Activated naive CD4-positive, alpha-beta T cell treated with anti-CD3 and anti-CD28 coated beads, Interleukin-2, amount 10 ng/mL, durations not matched to agents 7 days and 5 days (primary cell): ENCODE measurements at regions not wholly inside any gene's neighbourhood (a gene's known extent, or its start where the extent isn't known, plus 50 kb on each side); places are given as distances from the start of the nearest gene placed in this dataset.
"Not testable (repeated sequence)": the region's sequence is repeated elsewhere in the genome, so short reads cannot be mapped to it uniquely, and the experiment has no call there.

Source experiments
- CTCF ChIA-PET: fragments of 350-600 bp; sonication (Branson Sonifier 250); formaldehyde crosslinking; loops from one replicate; lab custom pipeline; 2021; ENCODE audit warnings: antibody characterized with exemption; lab: Charles Lee
- DNase-seq: peaks from one replicate; pipeline ENCODE4 v3.0.0-alpha.2; 2020
- H3K27ac Mint-ChIP-seq: one replicate; pipeline ENCODE4 v1.8.0; 2021; ENCODE audit warnings: mild to moderate bottlenecking, moderate library complexity, mixed read lengths
- H3K27me3 Mint-ChIP-seq: one replicate; pipeline ENCODE4 v1.8.0; 2021; ENCODE audit warnings: mild to moderate bottlenecking, mixed read lengths
- H3K36me3 Mint-ChIP-seq: one replicate; pipeline ENCODE4 v1.8.0; 2021; ENCODE audit warnings: mixed read lengths
- H3K4me1 Mint-ChIP-seq: one replicate; pipeline ENCODE4 v1.8.0; 2021; ENCODE audit warnings: mixed read lengths
- H3K4me3 Mint-ChIP-seq: one replicate; pipeline ENCODE4 v1.8.0; 2021; ENCODE audit warnings: mild to moderate bottlenecking, moderate library complexity, mixed read lengths
- H3K9me3 Mint-ChIP-seq: one replicate; pipeline ENCODE4 v1.8.0; 2021; ENCODE audit warnings: mixed read lengths

GRCh38 chr10:21463436-21463835, 62.0 kb downstream of the SKIDA1 start:
- Mint-ChIP-seq H3K4me3 (no peak overlapping the region), H3K36me3 (no peaks in the 10 kb centered on the region), H3K4me1 (no peaks in the 10 kb centered on the region), H3K27ac (no peak overlapping the region), H3K9me3 (peaks cover 3% of the 10 kb centered on the region), H3K27me3 (no peaks in the 10 kb centered on the region)
- CTCF ChIA-PET, result no interaction called here
- DNase-seq, result no peak

GRCh38 chr10:21458126-21458871, 67.2 kb downstream of the SKIDA1 start:
- no peak overlapping the region for H3K27ac Mint-ChIP-seq
- H3K4me3 Mint-ChIP-seq, result no peak overlapping the region
- CTCF ChIA-PET, result interaction anchor here (0.6 kb wide), 1 partner anchor 1090 kb away, joined by 3 read pairs; no protein-coding TSS in a partner anchor
- no peak for DNase-seq
- H3K4me1 Mint-ChIP-seq, result no peaks in the 10 kb centered on the region
- H3K36me3 Mint-ChIP-seq, result no peaks in the 10 kb centered on the region
- H3K9me3 Mint-ChIP-seq, result peaks cover 3% of the 10 kb centered on the region
- peaks cover 9% of the 10 kb centered on the region for H3K27me3 Mint-ChIP-seq

GRCh38 chr10:21456160-21456559, 69.3 kb downstream of the SKIDA1 start:
- Mint-ChIP-seq H3K27ac (no peak overlapping the region), H3K9me3 (peaks cover 3% of the 10 kb centered on the region), H3K36me3 (no peaks in the 10 kb centered on the region), H3K27me3 (peaks cover 9% of the 10 kb centered on the region), H3K4me3 (no peak overlapping the region), H3K4me1 (no peaks in the 10 kb centered on the region)
- DNase-seq, result no peak
- CTCF ChIA-PET, result no interaction called here

- CTCF ChIA-PET, result no interaction called here
- peaks cover 5% of the 10 kb centered on the region for H3K27me3 Mint-ChIP-seq
These were observed 73.3 kb downstream of the SKIDA1 start for GRCh38 chr10:21452203-21452602.

GRCh38 chr10:21449288-21449966, 76.1 kb downstream of the SKIDA1 start:
- DNase-seq, result no peak
- no peaks in the 10 kb centered on the region for H3K27me3 Mint-ChIP-seq
- H3K36me3 Mint-ChIP-seq, result no peaks in the 10 kb centered on the region
- H3K4me3 Mint-ChIP-seq, result no peak overlapping the region
- H3K9me3 Mint-ChIP-seq, result no peaks in the 10 kb centered on the region
- CTCF ChIA-PET, result no interaction called here
- H3K27ac Mint-ChIP-seq, result no peak overlapping the region
- H3K4me1 Mint-ChIP-seq, result no peaks in the 10 kb centered on the region

More at GRCh38 chr10:21452203-21452602, 73.3 kb downstream of the SKIDA1 start:
- no peak for DNase-seq
- no peak overlapping the region for H3K27ac Mint-ChIP-seq
- no peaks in the 10 kb centered on the region for H3K4me1 Mint-ChIP-seq
- H3K4me3 Mint-ChIP-seq, result no peak overlapping the region
- H3K36me3 Mint-ChIP-seq, result no peaks in the 10 kb centered on the region
- H3K9me3 Mint-ChIP-seq, result no peaks in the 10 kb centered on the region

DNA sequence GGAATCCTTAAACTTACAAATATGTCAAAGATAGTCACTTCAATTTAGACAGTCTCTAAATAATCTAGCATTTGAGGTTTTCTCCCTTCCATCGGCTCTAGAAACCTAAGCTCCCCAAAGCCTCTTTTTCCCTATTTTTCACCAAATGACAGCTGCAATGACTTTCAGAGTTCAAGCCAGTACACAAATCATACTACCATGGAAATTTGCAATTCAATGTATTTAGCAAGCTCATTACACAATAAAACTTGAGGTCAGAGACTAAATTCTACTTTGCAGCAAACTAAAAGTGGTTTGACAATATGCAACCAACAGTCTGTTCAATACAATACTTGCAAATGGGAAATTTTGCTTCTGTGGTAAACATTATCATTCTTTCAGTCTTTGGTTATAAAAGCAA, 80.3 kb downstream of the SKIDA1 start:
- no peaks in the 10 kb centered on the region for H3K36me3 Mint-ChIP-seq
- H3K27ac Mint-ChIP-seq, result no peak overlapping the region
- H3K4me1 Mint-ChIP-seq, result no peaks in the 10 kb centered on the region
- DNase-seq, result no peak
- H3K9me3 Mint-ChIP-seq, result no peaks in the 10 kb centered on the region
- H3K27me3 Mint-ChIP-seq, result no peaks in the 10 kb centered on the region
- H3K4me3 Mint-ChIP-seq, result no peak overlapping the region
- CTCF ChIA-PET, result no interaction called here

DNA sequence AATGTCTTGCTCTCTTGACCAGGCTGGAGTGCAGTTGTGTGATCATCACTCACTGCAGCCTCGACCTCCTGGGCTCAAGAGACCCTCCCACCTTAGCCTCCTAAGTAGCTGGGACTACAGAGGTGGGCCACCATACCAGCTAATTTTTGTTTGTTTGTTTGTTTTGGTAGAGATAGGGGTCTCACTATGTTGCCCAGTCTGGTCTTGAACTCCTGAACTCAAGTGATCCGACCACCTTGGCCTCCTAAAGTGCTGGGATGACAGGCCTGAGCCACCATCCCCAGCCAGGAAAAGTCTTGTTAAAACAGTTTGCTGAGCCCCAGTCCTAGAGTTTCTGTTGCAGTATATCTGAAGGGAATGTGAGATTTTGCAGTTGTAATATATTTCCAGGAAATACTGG, 83.9 kb downstream of the SKIDA1 start:
- Mint-ChIP-seq H3K4me1 (no peaks in the 10 kb centered on the region), H3K36me3 (no peaks in the 10 kb centered on the region), H3K9me3 (no peaks in the 10 kb centered on the region), H3K4me3 (no peak overlapping the region), H3K27me3 (no peaks in the 10 kb centered on the region), H3K27ac (no peak overlapping the region)
- DNase-seq, result no peak
- CTCF ChIA-PET, result no interaction called here

DNA sequence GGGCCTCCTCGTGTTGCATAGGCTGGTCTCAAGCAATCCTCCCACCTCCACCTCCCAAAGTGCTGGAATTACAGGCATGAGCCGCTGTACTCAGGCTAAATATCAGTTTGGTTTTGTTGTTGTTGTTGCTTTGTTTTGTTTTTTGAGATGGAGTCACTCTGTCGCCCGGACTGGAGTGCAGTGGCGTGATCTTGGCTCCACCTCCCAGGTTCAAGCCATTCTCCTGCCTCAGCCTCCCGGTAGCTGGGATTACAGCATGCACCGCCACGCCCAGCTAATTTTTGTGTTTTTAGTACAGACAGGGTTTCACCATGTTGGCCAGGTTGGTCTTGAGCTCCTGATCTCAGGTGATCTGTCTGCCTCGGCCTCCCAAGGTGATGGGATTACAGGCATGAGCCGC, 86.6 kb downstream of the SKIDA1 start:
- H3K27ac Mint-ChIP-seq, H3K9me3 Mint-ChIP-seq, H3K36me3 Mint-ChIP-seq, DNase-seq, H3K4me3 Mint-ChIP-seq, H3K4me1 Mint-ChIP-seq, CTCF ChIA-PET, H3K27me3 Mint-ChIP-seq: not testable (repeated sequence)

GRCh38 chr10:21437770-21438382, 87.6 kb downstream of the SKIDA1 start:
- no peak overlapping the region for H3K27ac Mint-ChIP-seq
- CTCF ChIA-PET, result no interaction called here

GRCh38 chr10:21432266-21432665, 93.2 kb downstream of the SKIDA1 start:
- H3K27me3 Mint-ChIP-seq, result peaks cover 4% of the 10 kb centered on the region
- no peak for DNase-seq
- peaks cover 6% of the 10 kb centered on the region for H3K4me1 Mint-ChIP-seq
- H3K4me3 Mint-ChIP-seq, result no peak overlapping the region
- CTCF ChIA-PET, result no interaction called here
- no peak overlapping the region for H3K27ac Mint-ChIP-seq
- H3K9me3 Mint-ChIP-seq, result peaks cover 6% of the 10 kb centered on the region
- peaks cover 3% of the 10 kb centered on the region for H3K36me3 Mint-ChIP-seq

More at GRCh38 chr10:21437770-21438382, 87.6 kb downstream of the SKIDA1 start:
- DNase-seq, result no peak
- H3K27me3 Mint-ChIP-seq, result no peaks in the 10 kb centered on the region
- no peaks in the 10 kb centered on the region for H3K9me3 Mint-ChIP-seq
- no peaks in the 10 kb centered on the region for H3K36me3 Mint-ChIP-seq
- no peak overlapping the region for H3K4me3 Mint-ChIP-seq
- no peaks in the 10 kb centered on the region for H3K4me1 Mint-ChIP-seq

- Mint-ChIP-seq H3K27me3 (peaks cover 4% of the 10 kb centered on the region), H3K4me1 (peaks cover 6% of the 10 kb centered on the region), H3K9me3 (peaks cover 9% of the 10 kb centered on the region), H3K4me3 (no peak overlapping the region), H3K27ac (no peak overlapping the region), H3K36me3 (peaks cover 3% of the 10 kb centered on the region)
- DNase-seq, result no peak
- CTCF ChIA-PET, result no interaction called here
These were observed 93.7 kb downstream of the SKIDA1 start for GRCh38 chr10:21431799-21432198.

DNA sequence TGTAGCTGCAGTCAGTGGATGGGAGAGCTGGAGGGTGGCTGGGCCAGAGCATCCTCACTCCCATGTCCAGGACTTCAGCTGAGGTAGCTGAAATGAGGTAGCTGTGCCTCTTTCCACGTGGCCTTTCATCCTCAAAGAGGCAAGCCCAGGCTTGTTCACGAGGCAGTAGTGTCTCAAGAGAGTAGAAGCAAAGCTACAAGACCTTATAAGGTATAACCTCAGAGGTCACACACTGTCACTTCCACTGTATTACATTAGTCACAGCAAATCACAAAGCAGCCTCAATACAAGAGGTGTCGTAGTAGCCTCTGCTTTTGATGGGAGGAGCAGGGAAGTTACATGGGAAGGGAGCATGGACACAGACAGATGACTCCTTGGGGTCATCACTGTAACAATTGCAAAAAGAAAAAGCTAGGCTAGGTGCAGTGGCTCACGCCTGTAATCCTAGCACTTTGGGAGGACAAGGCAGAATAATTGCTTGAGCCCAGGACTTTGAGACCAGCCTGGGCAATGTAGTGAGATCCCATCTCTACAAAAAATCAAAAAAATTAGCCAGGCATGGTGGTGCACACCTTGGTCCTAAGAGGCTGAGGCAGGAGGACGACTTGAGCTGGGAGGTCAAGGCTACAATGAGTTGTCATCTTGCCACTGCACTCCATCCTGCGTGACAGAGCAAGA, 97.5 kb downstream of the SKIDA1 start:
- H3K9me3 Mint-ChIP-seq, result peaks cover 9% of the 10 kb centered on the region
- CTCF ChIA-PET, result no interaction called here
- H3K27me3 Mint-ChIP-seq, result peaks cover 8% of the 10 kb centered on the region
- no peak overlapping the region for H3K27ac Mint-ChIP-seq
- H3K36me3 Mint-ChIP-seq, result peaks cover 3% of the 10 kb centered on the region
- DNase-seq, result no peak
- no peak overlapping the region for H3K4me3 Mint-ChIP-seq
- H3K4me1 Mint-ChIP-seq, result peaks cover 6% of the 10 kb centered on the region

DNA sequence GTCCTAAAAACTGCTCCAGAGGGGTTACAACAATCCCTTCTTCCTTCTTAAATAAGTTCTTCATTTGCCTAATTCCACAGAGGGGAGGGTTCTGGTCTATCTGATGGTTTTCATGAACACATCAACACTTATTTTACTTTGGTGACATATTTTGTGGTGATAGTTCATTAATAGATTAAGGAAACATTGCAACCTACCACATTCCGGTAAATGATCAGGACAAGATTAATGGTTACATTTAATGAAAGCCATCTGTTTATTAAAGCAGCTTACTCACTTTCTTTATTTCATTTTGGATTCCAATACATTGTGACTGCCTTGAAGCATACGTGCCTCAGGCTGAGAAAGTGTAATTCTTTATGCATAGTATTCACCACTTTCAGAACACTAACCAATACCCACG, 101.0 kb downstream of the SKIDA1 start:
- CTCF ChIA-PET, result no interaction called here
- no peak for DNase-seq
- peaks cover 8% of the 10 kb centered on the region for H3K27me3 Mint-ChIP-seq

DNA sequence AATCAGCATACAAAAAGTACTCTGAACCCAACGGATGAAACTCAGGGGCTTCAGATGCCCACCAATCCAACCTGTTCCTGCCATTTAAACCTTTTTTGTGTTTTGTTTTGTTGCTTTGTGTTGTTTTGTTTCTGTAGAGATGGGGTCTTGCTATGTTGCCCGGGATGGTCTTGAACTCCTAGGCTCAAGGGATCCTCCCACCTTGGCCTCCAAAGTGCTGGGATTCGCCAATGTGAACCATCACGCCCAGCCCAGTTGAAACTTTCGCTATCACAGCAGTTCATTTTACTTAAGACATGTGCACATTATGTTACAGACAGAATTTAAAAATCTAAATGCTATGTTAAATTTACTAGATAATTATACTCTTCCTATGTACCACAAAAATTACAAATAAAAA, 101.6 kb downstream of the SKIDA1 start:
- Mint-ChIP-seq H3K27me3 (peaks cover 8% of the 10 kb centered on the region), H3K27ac (no peak overlapping the region), H3K4me1 (peaks cover 6% of the 10 kb centered on the region), H3K9me3 (peaks cover 9% of the 10 kb centered on the region), H3K36me3 (peaks cover 3% of the 10 kb centered on the region), H3K4me3 (no peak overlapping the region)
- no peak for DNase-seq
- CTCF ChIA-PET, result no interaction called here

More for the DNA sequence above, 101.0 kb downstream of the SKIDA1 start:
- Mint-ChIP-seq H3K27ac (no peak overlapping the region), H3K4me1 (peaks cover 6% of the 10 kb centered on the region), H3K36me3 (peaks cover 3% of the 10 kb centered on the region), H3K9me3 (peaks cover 9% of the 10 kb centered on the region), H3K4me3 (no peak overlapping the region)
